ENCODE measurements at regions not wholly inside any gene's neighbourhood (a gene's known extent, or its start where the extent isn't known, plus 50 kb on each side); places are given as distances from the start of the nearest gene placed in this dataset.

DNA sequence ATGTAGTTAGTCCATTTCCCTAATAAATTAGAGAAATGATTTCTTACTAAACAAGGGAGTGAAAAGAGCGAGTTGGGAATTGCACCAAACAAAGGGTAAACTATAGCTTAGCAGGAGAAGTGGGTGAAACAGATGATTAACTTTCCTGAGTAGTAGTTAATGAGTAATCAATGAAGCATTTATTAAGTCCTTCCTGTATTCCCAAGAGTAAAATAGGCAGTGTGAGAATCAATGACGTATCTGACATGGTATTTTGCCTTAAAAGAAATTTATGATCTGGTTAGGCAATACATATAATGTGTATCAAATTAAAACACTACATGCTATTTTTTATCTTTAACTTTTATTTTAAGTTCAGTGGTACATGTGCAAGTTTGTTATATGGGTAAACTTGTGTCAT is 142.8 kb downstream of the KLF5 start:
- Mint-ChIP-seq H3K4me1 (ENCODE audit: low read depth, unreplicated experiment) (peaks cover 7% of the 10 kb centered on the region), H3K27ac (ENCODE audit: unreplicated experiment) (no peak overlapping the region), H3K36me3 (ENCODE audit: insufficient read depth, unreplicated experiment) (no peaks in the 10 kb centered on the region), H3K27me3 (ENCODE audit: insufficient read depth, unreplicated experiment) (no peaks in the 10 kb centered on the region), H3K4me3 (ENCODE audit: unreplicated experiment) (no peak overlapping the region), H3K9me3 (ENCODE audit: unreplicated experiment) (no peaks in the 10 kb centered on the region)
- ChIA-PET POLR2A (no interaction called here), CTCF (no interaction called here)
- no TSS peak for BruUV-seq (replicated peaks)
- no peaks in the 10 kb centered on the region for H3K36me3 ChIP-seq (ENCODE audit: control insufficient read depth, insufficient read depth, low read length)
- TF ChIP-seq, protein P1, sequence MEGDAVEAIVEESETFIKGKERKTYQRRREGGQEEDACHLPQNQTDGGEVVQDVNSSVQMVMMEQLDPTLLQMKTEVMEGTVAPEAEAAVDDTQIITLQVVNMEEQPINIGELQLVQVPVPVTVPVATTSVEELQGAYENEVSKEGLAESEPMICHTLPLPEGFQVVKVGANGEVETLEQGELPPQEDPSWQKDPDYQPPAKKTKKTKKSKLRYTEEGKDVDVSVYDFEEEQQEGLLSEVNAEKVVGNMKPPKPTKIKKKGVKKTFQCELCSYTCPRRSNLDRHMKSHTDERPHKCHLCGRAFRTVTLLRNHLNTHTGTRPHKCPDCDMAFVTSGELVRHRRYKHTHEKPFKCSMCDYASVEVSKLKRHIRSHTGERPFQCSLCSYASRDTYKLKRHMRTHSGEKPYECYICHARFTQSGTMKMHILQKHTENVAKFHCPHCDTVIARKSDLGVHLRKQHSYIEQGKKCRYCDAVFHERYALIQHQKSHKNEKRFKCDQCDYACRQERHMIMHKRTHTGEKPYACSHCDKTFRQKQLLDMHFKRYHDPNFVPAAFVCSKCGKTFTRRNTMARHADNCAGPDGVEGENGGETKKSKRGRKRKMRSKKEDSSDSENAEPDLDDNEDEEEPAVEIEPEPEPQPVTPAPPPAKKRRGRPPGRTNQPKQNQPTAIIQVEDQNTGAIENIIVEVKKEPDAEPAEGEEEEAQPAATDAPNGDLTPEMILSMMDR (IDR thresholded peaks at IDR 0.05; ENCODE audit: insufficient read depth in 1 of 2, low read depth in 1 of 2, low read length in 1 of 2, severe bottlenecking in 1 of 2, unreplicated experiment in 1 of 2): no peak
- intact Hi-C loops (cut with micrococcal nuclease; ENCODE audit: unreplicated experiment): no loop called here
- H3K4me3 ChIP-seq (ENCODE audit: low read depth, low read length): no peak overlapping the region
- peaks cover 13% of the 10 kb centered on the region for H3K4me1 ChIP-seq
- DNase-seq: no peak
- no peaks in the 10 kb centered on the region for H3K27me3 ChIP-seq (replicated peaks; ENCODE audit: control insufficient read depth, insufficient read depth, low read length)
- H3K9me3 ChIP-seq: no peaks in the 10 kb centered on the region

DNA sequence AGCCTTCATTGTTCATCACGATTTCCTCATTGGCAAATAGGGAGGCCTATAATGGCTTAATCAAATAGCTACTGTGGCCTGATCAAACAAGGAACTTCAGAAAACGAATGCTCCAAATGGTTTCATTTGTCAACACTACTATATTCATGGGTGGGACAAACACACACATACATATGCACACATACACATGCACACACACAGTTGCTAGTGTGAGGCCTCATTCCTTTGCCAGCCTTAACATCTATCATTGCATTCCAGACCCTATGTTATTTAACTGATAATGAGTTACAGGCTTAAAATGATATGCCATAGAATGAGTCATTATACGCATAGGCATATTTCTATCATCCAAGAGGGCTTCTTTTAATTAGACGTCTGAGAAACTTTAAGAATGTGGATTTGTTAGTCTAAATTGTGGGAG is 140.2 kb downstream of the KLF5 start:
- Histone ChIP-seq H3K4me1 (peaks cover 27% of the 10 kb centered on the region), H3K9me3 (no peaks in the 10 kb centered on the region), H3K36me3 (ENCODE audit: control insufficient read depth, insufficient read depth, low read length) (no peaks in the 10 kb centered on the region), H3K4me3 (ENCODE audit: low read depth, low read length) (no peak overlapping the region), H3K27me3 (replicated peaks; ENCODE audit: control insufficient read depth, insufficient read depth, low read length) (no peaks in the 10 kb centered on the region)
- H3K4me3 Mint-ChIP-seq (ENCODE audit: unreplicated experiment): no peak overlapping the region
- no peaks in the 10 kb centered on the region for H3K36me3 Mint-ChIP-seq (ENCODE audit: insufficient read depth, unreplicated experiment)
- no peaks in the 10 kb centered on the region for H3K27me3 Mint-ChIP-seq (ENCODE audit: insufficient read depth, unreplicated experiment)
- peaks cover 3% of the 10 kb centered on the region for H3K9me3 Mint-ChIP-seq (ENCODE audit: unreplicated experiment)
- POLR2A ChIA-PET: no interaction called here
- CTCF ChIA-PET: interaction anchor here (0.8 to 1.1 kb wide), 2 partner anchors 11 to 28 kb away, joined by 3 to 4 read pairs; no protein-coding TSS in a partner anchor
- BruUV-seq (replicated peaks): no TSS peak
- intact Hi-C loops (cut with micrococcal nuclease; ENCODE audit: unreplicated experiment): loop anchor here (2.0 to 10.0 kb wide), 2 partner anchors 50 to 506 kb away; no protein-coding TSS in a partner anchor
- no peak for DNase-seq
- no peak overlapping the region for H3K27ac Mint-ChIP-seq (ENCODE audit: unreplicated experiment)
- TF ChIP-seq, protein P1 (IDR thresholded peaks at IDR 0.05; ENCODE audit: insufficient read depth in 1 of 2, low read depth in 1 of 2, low read length in 1 of 2, severe bottlenecking in 1 of 2, unreplicated experiment in 1 of 2): no peak
- H3K4me1 Mint-ChIP-seq (ENCODE audit: low read depth, unreplicated experiment): peaks cover 11% of the 10 kb centered on the region

DNA sequence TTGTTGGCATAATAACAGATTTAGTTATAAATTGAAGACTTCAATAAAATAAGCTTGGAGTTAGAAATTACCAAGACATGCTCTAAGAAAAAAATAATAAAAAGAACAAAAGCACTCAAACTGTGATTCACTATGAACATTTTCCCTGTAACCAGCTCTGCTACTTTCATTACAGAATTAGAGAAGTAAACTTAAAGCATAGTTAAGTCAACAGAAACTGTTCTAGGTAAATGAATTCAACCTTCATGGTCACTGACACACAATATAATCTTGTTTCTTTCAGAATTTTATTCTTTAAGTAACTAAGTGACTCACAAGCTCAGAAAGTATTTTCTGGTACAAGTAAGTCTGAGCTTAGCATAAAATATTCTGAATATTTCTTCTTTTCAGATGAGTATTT is 136.3 kb downstream of the KLF5 start:
- Mint-ChIP-seq H3K36me3 (ENCODE audit: insufficient read depth, unreplicated experiment) (no peaks in the 10 kb centered on the region), H3K27me3 (ENCODE audit: insufficient read depth, unreplicated experiment) (no peaks in the 10 kb centered on the region), H3K9me3 (ENCODE audit: unreplicated experiment) (peaks cover 17% of the 10 kb centered on the region), H3K4me3 (ENCODE audit: unreplicated experiment) (no peak overlapping the region), H3K4me1 (ENCODE audit: low read depth, unreplicated experiment) (peaks cover 8% of the 10 kb centered on the region), H3K27ac (ENCODE audit: unreplicated experiment) (no peak overlapping the region)
- DNase-seq: no peak
- CTCF ChIA-PET: no interaction called here
- H3K4me3 ChIP-seq (ENCODE audit: low read depth, low read length): no peak overlapping the region
- TF ChIP-seq, protein P1 (IDR thresholded peaks at IDR 0.05; ENCODE audit: insufficient read depth in 1 of 2, low read depth in 1 of 2, low read length in 1 of 2, severe bottlenecking in 1 of 2, unreplicated experiment in 1 of 2): no peak
- POLR2A ChIA-PET: interaction anchor here (0.8 kb wide), 1 partner anchor 39 kb away, joined by 5 read pairs; no protein-coding TSS in a partner anchor
- peaks cover 28% of the 10 kb centered on the region for H3K4me1 ChIP-seq
- no peaks in the 10 kb centered on the region for H3K36me3 ChIP-seq (ENCODE audit: control insufficient read depth, insufficient read depth, low read length)
- no TSS peak for BruUV-seq (replicated peaks)
- no peaks in the 10 kb centered on the region for H3K27me3 ChIP-seq (replicated peaks; ENCODE audit: control insufficient read depth, insufficient read depth, low read length)
- intact Hi-C loops (cut with micrococcal nuclease; ENCODE audit: unreplicated experiment): loop anchor here (10.0 kb wide), 1 partner anchor 510 kb away; no protein-coding TSS in a partner anchor
- H3K9me3 ChIP-seq: no peaks in the 10 kb centered on the region; the same call in 1 of the 2 replicates

Data from Caco-2 (cell line).